OCI-LY7 (cell line): ENCODE measurements at regions not wholly inside any gene's neighbourhood (a gene's known extent, or its start where the extent isn't known, plus 50 kb on each side); places are given as distances from the start of the nearest gene placed in this dataset.

ENCODE experiments used
- CTCF ChIP-seq: fragments of 200-600 bp; sonication (generic); conservative IDR thresholded peaks from 2 replicates; pipeline ENCODE4 v1.5.1; 2014; ENCODE audit warnings: mild to moderate bottlenecking, antibody characterized with exemption, low read length, moderate library complexity, mixed read lengths
- EZH2phosphoT487 ChIP-seq: fragments of 200-600 bp; sonication (generic); IDR thresholded peaks from 2 replicates; pipeline ENCODE4 v1.6.1; 2018; ENCODE audit warnings: low read depth, borderline replicate concordance, mild to moderate bottlenecking, mixed run types, antibody characterized with exemption, low read length, moderate library complexity, mixed read lengths

GRCh38 chr2:7392076-7392787, 475.0 kb downstream of the RNF144A start:
- TF ChIP-seq CTCF (no peak), EZH2phosphoT487 (no peak)
